Astrocyte (in vitro differentiated cells and primary cell): ENCODE measurements at regions not wholly inside any gene's neighbourhood (a gene's known extent, or its start where the extent isn't known, plus 50 kb on each side); places are given as distances from the start of the nearest gene placed in this dataset.

ENCODE experiments used
- DNase-seq: peaks from one replicate; pipeline ENCODE4 v3.0.0-alpha.2; 2010; ENCODE audit warnings: low read depth
- FAIRE-seq: peaks from 2 replicates; lab custom pipeline; 2011; peaks lifted over from hg19 to GRCh38; lab: Jason Lieb, UNC
- H2AFZ ChIP-seq: 2 replicates; pipeline ENCODE4 v1.6.0; 2012; ENCODE audit warnings: low read depth, low read length, inconsistent platforms
- H3K27ac ChIP-seq: 2 replicates; pipeline ENCODE4 v1.5.1; 2011; ENCODE audit warnings: low read depth, low read length, inconsistent platforms
- H3K27me3 ChIP-seq: 2 replicates; pipeline ENCODE4 v1.6.0; 2011; ENCODE audit warnings: low read length, inconsistent platforms; ENCODE audit not compliant: insufficient read depth
- H3K36me3 ChIP-seq: 2 replicates; pipeline ENCODE4 v1.5.1; 2011; ENCODE audit warnings: low read length, inconsistent platforms; ENCODE audit not compliant: insufficient read depth
- H3K4me1 ChIP-seq: 2 replicates; pipeline ENCODE4 v1.5.1; 2011; ENCODE audit warnings: low read length, inconsistent platforms; ENCODE audit not compliant: insufficient read depth
- H3K4me2 ChIP-seq: 2 replicates; pipeline ENCODE4 v1.6.0; 2012; ENCODE audit warnings: low read length, inconsistent platforms
- H3K4me3 ChIP-seq: 2 replicates; pipeline ENCODE4 v1.5.1; 2011; ENCODE audit warnings: low read depth, mild to moderate bottlenecking, low read length, inconsistent platforms; ENCODE audit not compliant: insufficient read depth
- H3K79me2 ChIP-seq: 2 replicates; pipeline ENCODE4 v1.6.0; 2012; ENCODE audit warnings: mild to moderate bottlenecking, low read length, inconsistent platforms; ENCODE audit not compliant: insufficient read depth
- H3K9ac ChIP-seq: 2 replicates; pipeline ENCODE4 v1.6.0; 2012; ENCODE audit warnings: mild to moderate bottlenecking, low read length, inconsistent platforms
- H3K9me3 ChIP-seq: 2 replicates; pipeline ENCODE4 v1.5.1; 2012; ENCODE audit warnings: low read depth, mild to moderate bottlenecking, low read length, inconsistent platforms; ENCODE audit not compliant: insufficient read depth
- H4K20me1 ChIP-seq: 2 replicates; pipeline ENCODE4 v1.6.0; 2012; ENCODE audit warnings: low read length, inconsistent platforms; ENCODE audit not compliant: insufficient read depth
- H3K27ac Mint-ChIP-seq: one replicate; pipeline ENCODE4 v1.8.0; 2021; ENCODE audit warnings: mild to moderate bottlenecking, mixed read lengths; ENCODE audit not compliant: unreplicated experiment
- H3K27me3 Mint-ChIP-seq: one replicate; pipeline ENCODE4 v1.8.0; 2021; ENCODE audit warnings: low read depth, mixed read lengths; ENCODE audit not compliant: unreplicated experiment
- H3K36me3 Mint-ChIP-seq: one replicate; pipeline ENCODE4 v1.8.0; 2021; ENCODE audit warnings: low read depth, mixed read lengths; ENCODE audit not compliant: unreplicated experiment
- H3K4me1 Mint-ChIP-seq: one replicate; pipeline ENCODE4 v1.8.0; 2021; ENCODE audit warnings: low read depth, mixed read lengths; ENCODE audit not compliant: unreplicated experiment
- H3K4me3 Mint-ChIP-seq: one replicate; pipeline ENCODE4 v1.8.0; 2021; ENCODE audit warnings: mild to moderate bottlenecking, moderate library complexity, mixed read lengths; ENCODE audit not compliant: unreplicated experiment
- H3K9me3 Mint-ChIP-seq: one replicate; pipeline ENCODE4 v1.8.0; 2021; ENCODE audit warnings: mild to moderate bottlenecking, mixed read lengths; ENCODE audit not compliant: unreplicated experiment
- CTCF ChIP-seq: IDR thresholded peaks from 2 replicates; pipeline ENCODE4 v1.5.1; 2011; ENCODE audit warnings: low read depth, mild to moderate bottlenecking, inconsistent platforms, low read length, moderate library complexity; ENCODE audit not compliant: insufficient read depth
- EZH2 ChIP-seq: IDR thresholded peaks from 2 replicates; pipeline ENCODE4 v1.6.1; 2012; ENCODE audit warnings: mild to moderate bottlenecking, low read length, inconsistent platforms; ENCODE audit not compliant: insufficient read depth

- DNase-seq: no peak
- no peak for FAIRE-seq
- no peak overlapping the region for H3K4me3 Mint-ChIP-seq
Measured at GRCh38 chr7:23945472-23945871, 235.5 kb downstream of the STK31 start.

GRCh38 chr7:23955145-23955544 lies 245.1 kb downstream of the STK31 start:
- peak; percentile 10 for DNase-seq

More at GRCh38 chr7:23945472-23945871, 235.5 kb downstream of the STK31 start:
- Mint-ChIP-seq H3K36me3 (no peaks in the 10 kb centered on the region), H3K9me3 (peaks cover 12% of the 10 kb centered on the region), H3K4me1 (no peaks in the 10 kb centered on the region), H3K27ac (no peak overlapping the region), H3K27me3 (peaks cover 2% of the 10 kb centered on the region)
- no peaks in the 10 kb centered on the region for H3K9me3 ChIP-seq
- no peak overlapping the region for H2AFZ ChIP-seq
- no peak for TF ChIP-seq CTCF
- no peak for TF ChIP-seq EZH2
- no peaks in the 10 kb centered on the region for H3K4me1 ChIP-seq
- H3K4me3 ChIP-seq: no peak overlapping the region
- H3K4me2 ChIP-seq: no peak overlapping the region
- H3K79me2 ChIP-seq: no peaks in the 10 kb centered on the region
- H4K20me1 ChIP-seq: no peaks in the 10 kb centered on the region
- H3K9ac ChIP-seq: no peak overlapping the region
- H3K36me3 ChIP-seq: no peaks in the 10 kb centered on the region
- H3K27ac ChIP-seq: no peak overlapping the region
- H3K27me3 ChIP-seq: peaks cover 2% of the 10 kb centered on the region

More at GRCh38 chr7:23955145-23955544, 245.1 kb downstream of the STK31 start:
- Histone ChIP-seq H3K79me2 (no peaks in the 10 kb centered on the region), H4K20me1 (no peaks in the 10 kb centered on the region), H3K27ac (no peak overlapping the region), H3K9ac (no peak overlapping the region), H3K27me3 (peaks cover 2% of the 10 kb centered on the region), H3K4me2 (no peak overlapping the region), H3K36me3 (no peaks in the 10 kb centered on the region), H3K9me3 (no peaks in the 10 kb centered on the region), H3K4me1 (peaks cover 7% of the 10 kb centered on the region), H3K4me3 (no peak overlapping the region), H2AFZ (no peak overlapping the region)
- no peak overlapping the region for H3K4me3 Mint-ChIP-seq
- TF ChIP-seq CTCF (no peak), EZH2 (no peak)
- no peak overlapping the region for H3K27ac Mint-ChIP-seq
- peaks cover 20% of the 10 kb centered on the region for H3K4me1 Mint-ChIP-seq
- no peaks in the 10 kb centered on the region for H3K36me3 Mint-ChIP-seq
- H3K27me3 Mint-ChIP-seq: no peaks in the 10 kb centered on the region
- no peaks in the 10 kb centered on the region for H3K9me3 Mint-ChIP-seq
- no peak for FAIRE-seq
